Keratinocyte (primary cell): ENCODE measurements at regions not wholly inside any gene's neighbourhood (a gene's known extent, or its start where the extent isn't known, plus 50 kb on each side); places are given as distances from the start of the nearest gene placed in this dataset.
A peak's percentile ranks its signal among the peaks of the same experiment; 100 is the strongest.

Experiments used
- DNase-seq: peaks from one replicate; pipeline ENCODE4 v3.0.0-alpha.2; 2011; ENCODE audit warnings: low read depth, missing footprints, low spot score
- FAIRE-seq: peaks from 2 replicates; lab custom pipeline; 2011; peaks lifted over from hg19 to GRCh38; lab: Jason Lieb, UNC
- H2AFZ ChIP-seq: 2 replicates; pipeline ENCODE4 v1.6.0; 2012; ENCODE audit warnings: low read length, control low read depth, inconsistent platforms; ENCODE audit not compliant: control insufficient read depth
- H3K27ac ChIP-seq: 2 replicates; pipeline ENCODE4 v1.5.1; 2011; ENCODE audit warnings: low read length; ENCODE audit not compliant: control insufficient read depth, insufficient read depth
- H3K27me3 ChIP-seq: 3 replicates; pipeline ENCODE4 v1.6.0; 2011; ENCODE audit warnings: low read length; ENCODE audit not compliant: control insufficient read depth, insufficient read depth; ENCODE audit errors: extremely low read depth
- H3K36me3 ChIP-seq, 2 experiments: 2 replicates in 1 of 2; 3 replicates in 1 of 2; pipeline ENCODE4 v1.5.1; 2011; ENCODE audit warnings: low read length in 2 of 2, mild to moderate bottlenecking in 1 of 2; ENCODE audit not compliant: control insufficient read depth in 2 of 2, insufficient read depth in 2 of 2; ENCODE audit errors: extremely low read depth in 1 of 2
- H3K4me1 ChIP-seq: 3 replicates; pipeline ENCODE4 v1.5.1; 2011; ENCODE audit warnings: low read length; ENCODE audit not compliant: control insufficient read depth, insufficient read depth; ENCODE audit errors: extremely low read depth
- H3K4me2 ChIP-seq: 3 replicates; pipeline ENCODE4 v1.6.0; 2011; ENCODE audit warnings: low read depth, low read length; ENCODE audit not compliant: control insufficient read depth, insufficient read depth; ENCODE audit errors: extremely low read depth
- H3K4me3 ChIP-seq, 3 experiments: fragments of 200-600 bp in 1 of 3; sonication (generic) in 1 of 3; 2 replicates in 2 of 3; 3 replicates in 1 of 3; pipeline ENCODE4 v1.5.1; 2011 to 2016; ENCODE audit warnings: low read length in 3 of 3, mild to moderate bottlenecking in 3 of 3, control low read depth in 2 of 3, inconsistent platforms in 1 of 3, low read depth in 1 of 3, mixed read lengths in 1 of 3, mixed run types in 1 of 3, moderate library complexity in 1 of 3; ENCODE audit not compliant: control insufficient read depth in 2 of 3, insufficient read depth in 2 of 3; ENCODE audit errors: extremely low read depth in 1 of 3
- H3K79me2 ChIP-seq: 2 replicates; pipeline ENCODE4 v1.6.0; 2012; ENCODE audit warnings: low read length; ENCODE audit not compliant: control insufficient read depth, insufficient read depth
- H3K9ac ChIP-seq: 3 replicates; pipeline ENCODE4 v1.6.0; 2011; ENCODE audit warnings: low read length; ENCODE audit not compliant: control insufficient read depth, insufficient read depth; ENCODE audit errors: extremely low read depth
- H3K9me1 ChIP-seq: 3 replicates; pipeline ENCODE4 v1.6.0; 2011; ENCODE audit warnings: low read length; ENCODE audit not compliant: control insufficient read depth, insufficient read depth; ENCODE audit errors: extremely low read depth
- H3K9me3 ChIP-seq: 2 replicates; pipeline ENCODE4 v1.5.1; 2012; ENCODE audit warnings: low read depth, low read length; ENCODE audit not compliant: control insufficient read depth
- H4K20me1 ChIP-seq: 3 replicates; pipeline ENCODE4 v1.6.0; 2011; ENCODE audit warnings: low read length; ENCODE audit not compliant: control insufficient read depth, insufficient read depth; ENCODE audit errors: extremely low read depth
- CTCF ChIP-seq, 3 experiments: IDR thresholded peaks in 1 of 3; conservative IDR thresholded peaks in 1 of 3; optimal IDR thresholded peaks in 1 of 3; 2 replicates in 2 of 3; 3 replicates in 1 of 3; pipeline versions ENCODE3 to v1.5.1; 2011; ENCODE audit warnings: low read length in 3 of 3, mild to moderate bottlenecking in 3 of 3, moderate library complexity in 2 of 3, control low read depth in 1 of 3, inconsistent platforms in 1 of 3; ENCODE audit not compliant: insufficient read depth in 2 of 3; ENCODE audit errors: extremely low read depth in 1 of 3
- EZH2 ChIP-seq: IDR thresholded peaks from one replicate; pipeline ENCODE4 v1.6.1; 2012; ENCODE audit warnings: inconsistent platforms, mild to moderate bottlenecking, low read length, moderate library complexity
- dilution Hi-C: fragments of 300-500 bp; cut with MboI; formaldehyde crosslinking; loops from one replicate; pipeline ENCODE4 v1.7.0; 2020; ENCODE audit warnings: low sequenced_read_pairs; ENCODE audit not compliant: extremely low pct_ligation_motif_present

GRCh38 chr16:31713945-31714902, 159.4 kb upstream of the ZNF267 start:
- Histone ChIP-seq H3K27me3 (no peaks in the 10 kb centered on the region), H3K4me1 (peaks cover 9% of the 10 kb centered on the region), H3K9me3 (no peaks in the 10 kb centered on the region), H3K36me3 (peaks cover 0 to 8% of the 10 kb centered on the region in 2 experiments), H4K20me1 (no peaks in the 10 kb centered on the region), H3K4me2 (peak overlapping the region; percentile 87), H3K4me3 (peak overlapping the region; percentile 90 to 95 (median 94)), H3K9ac (peak overlapping the region; percentile 97), H2AFZ (no peak overlapping the region), H3K79me2 (peaks cover 19% of the 10 kb centered on the region), H3K9me1 (peaks cover 2% of the 10 kb centered on the region), H3K27ac (peak overlapping the region; percentile 88)
- DNase-seq (no peak), FAIRE-seq (no peak)
- dilution Hi-C loops = no loop called here
- TF ChIP-seq EZH2 (no peak), CTCF (optimal IDR thresholded peaks at IDR 0.05 in 1 of 3, IDR thresholded peaks at IDR 0.05 in 1 of 3, conservative IDR thresholded peaks at IDR 0.05 in 1 of 3; ENCODE audit: extremely low read depth in 1 of 3, insufficient read depth in 2 of 3, low read length in 3 of 3) (peak; percentile 36 to 51 (median 47))

- Histone ChIP-seq H3K36me3 (peaks cover 0 to 5% of the 10 kb centered on the region in 2 experiments), H3K27me3 (no peaks in the 10 kb centered on the region), H3K4me1 (peaks cover 9% of the 10 kb centered on the region), H4K20me1 (no peaks in the 10 kb centered on the region), H3K4me2 (peak overlapping the region; percentile 87), H3K9me3 (no peaks in the 10 kb centered on the region), H3K9me1 (peaks cover 2% of the 10 kb centered on the region), H3K27ac (no peak overlapping the region), H3K9ac (no peak overlapping the region), H3K79me2 (peaks cover 20% of the 10 kb centered on the region), H3K4me3 (no peak overlapping the region), H2AFZ (no peak overlapping the region)
- FAIRE-seq (no peak), DNase-seq (no peak)
- no peak for TF ChIP-seq CTCF (optimal IDR thresholded peaks at IDR 0.05 in 1 of 3, IDR thresholded peaks at IDR 0.05 in 1 of 3, conservative IDR thresholded peaks at IDR 0.05 in 1 of 3; ENCODE audit: extremely low read depth in 1 of 3, insufficient read depth in 2 of 3, low read length in 3 of 3)
- TF ChIP-seq EZH2 = no peak
- dilution Hi-C loops = no loop called here
Measured at GRCh38 chr16:31714903-31715504, 158.6 kb upstream of the ZNF267 start.
